HL-60 (cell line): ENCODE measurements at regions not wholly inside any gene's neighbourhood (a gene's known extent, or its start where the extent isn't known, plus 50 kb on each side); places are given as distances from the start of the nearest gene placed in this dataset.

Experiments used
- CTCF ChIP-seq: IDR thresholded peaks from one replicate; pipeline ENCODE4 v1.5.1; 2011; ENCODE audit warnings: low read length, control low read depth, inconsistent platforms; ENCODE audit not compliant: insufficient read depth
- POLR2AphosphoS5 ChIP-seq: IDR thresholded peaks from 2 replicates; pipeline ENCODE4 v1.6.1; 2012; ENCODE audit warnings: low read depth
- REST ChIP-seq: IDR thresholded peaks from 2 replicates; pipeline ENCODE4 v1.6.1; 2012; ENCODE audit warnings: low read depth; ENCODE audit not compliant: insufficient replicate concordance

- TF ChIP-seq CTCF (no peak), REST (no peak), POLR2AphosphoS5 (no peak)
These were observed 160.5 kb downstream of the KITLG start for GRCh38 chr12:88419794-88420193.
